A549 (cell line): ENCODE measurements at regions not wholly inside any gene's neighbourhood (a gene's known extent, or its start where the extent isn't known, plus 50 kb on each side); places are given as distances from the start of the nearest gene placed in this dataset.
A peak's percentile ranks its signal among the peaks of the same experiment; 100 is the strongest.

Experiments used
- ATAC-seq, 2 experiments: fragments of 200-7000 bp in 1 of 2; fragments of >200 bp in 1 of 2; cut with Nextera tagmentation in 1 of 2; cut with Tn5 transposase in 1 of 2; 3 replicates each; pipeline versions ENCODE4 v1.8.0 to v1.9.1; 2018 to 2020; ENCODE audit warnings: mild to moderate bottlenecking in 1 of 2, moderate library complexity in 1 of 2
- CTCF ChIA-PET: fragments of 300-600 bp; sonication (Branson Sonifier 250); formaldehyde crosslinking; extraction: SDS; loops from one replicate; lab custom pipeline; 2021; ENCODE audit warnings: antibody characterized with exemption, inconsistent platforms; lab: Yijun Ruan, JAX
- POLR2A ChIA-PET: fragments of 350-600 bp; formaldehyde crosslinking; extraction: SDS; loops from one replicate; lab custom pipeline; 2021; ENCODE audit warnings: antibody characterized with exemption, inconsistent platforms; lab: Yijun Ruan, JAX
- DNase-seq, 2 experiments: peaks; one replicate each; pipeline versions ENCODE4 v3.0.0 to v3.0.0-alpha.2; 2011 to 2016; ENCODE audit warnings: low read depth in 1 of 2, low spot score in 1 of 2
- FAIRE-seq: peaks from 2 replicates; lab custom pipeline; 2011; peaks lifted over from hg19 to GRCh38; lab: Jason Lieb, UNC
- H3K27ac ChIP-seq, 2 experiments: fragments of >200 bp; sonication (Bioruptor Twin); formaldehyde crosslinking; 3 replicates each; pipeline ENCODE4 v1.5.1; 2016 to 2017
- H3K4me1 ChIP-seq: fragments of >200 bp; sonication (Bioruptor Twin); formaldehyde crosslinking; 3 replicates; pipeline ENCODE4 v1.6.1; 2016
- H3K4me2 ChIP-seq: fragments of >200 bp; sonication (Bioruptor Twin); formaldehyde crosslinking; 3 replicates; pipeline ENCODE4 v1.6.1; 2016
- H3K4me3 ChIP-seq: fragments of >200 bp; sonication (Bioruptor Twin); formaldehyde crosslinking; 3 replicates; pipeline ENCODE4 v1.5.1; 2016
- H3K9me3 ChIP-seq: fragments of >200 bp; sonication (Bioruptor Twin); formaldehyde crosslinking; 3 replicates; pipeline ENCODE4 v1.6.1; 2016
- CBX8 ChIP-seq: fragments of 200-600 bp; sonication (generic); IDR thresholded peaks from 2 replicates; pipeline ENCODE4 v1.6.1; 2016
- CEBPB ChIP-seq, 2 experiments: fragments of >200 bp in 1 of 2; sonication (Bioruptor Twin) in 1 of 2; formaldehyde crosslinking in 1 of 2; IDR thresholded peaks; 2 replicates each; pipeline ENCODE4 v1.6.1; 2012 to 2016
- CHD2 ChIP-seq: fragments of 150-350 bp; IDR thresholded peaks from 2 replicates; pipeline ENCODE4 v1.6.1; 2014; ENCODE audit warnings: low read length; ENCODE audit not compliant: partially characterized antibody
- CHD4 ChIP-seq: fragments of 200-600 bp; sonication (generic); IDR thresholded peaks from 2 replicates; pipeline ENCODE4 v1.6.1; 2016; ENCODE audit warnings: antibody characterized with exemption, mild to moderate bottlenecking, borderline replicate concordance
- EHF ChIP-seq: fragments of 250-450 bp; sonication (Bioruptor Pico); IDR thresholded peaks from 2 replicates; pipeline ENCODE4 v1.5.0; 2020; ENCODE audit warnings: mild to moderate bottlenecking
- HOXB13 ChIP-seq: fragments of 250-450 bp; sonication (Bioruptor Pico); IDR thresholded peaks from 2 replicates; pipeline ENCODE4 v1.5.0; 2020; ENCODE audit warnings: low read depth, mild to moderate bottlenecking, moderate library complexity
- HOXB5 ChIP-seq: fragments of 250-450 bp; sonication (Bioruptor Pico); IDR thresholded peaks from 2 replicates; pipeline ENCODE4 v1.5.0; 2020; ENCODE audit warnings: mild to moderate bottlenecking, moderate library complexity
- KDM5A ChIP-seq: fragments of 200-600 bp; sonication (generic); IDR thresholded peaks from 2 replicates; pipeline ENCODE4 v1.6.1; 2016; ENCODE audit warnings: antibody characterized with exemption, mild to moderate bottlenecking
- MAZ ChIP-seq: fragments of 150-350 bp; IDR thresholded peaks from 2 replicates; pipeline ENCODE4 v1.6.1; 2014; ENCODE audit warnings: antibody characterized with exemption, low read depth, low read length, borderline replicate concordance
- NR3C1 ChIP-seq: fragments of >200 bp; sonication (Bioruptor Twin); formaldehyde crosslinking; IDR thresholded peaks from 3 replicates; pipeline ENCODE4 v1.6.1; 2017
- PHF8 ChIP-seq: fragments of 200-600 bp; sonication (generic); IDR thresholded peaks from 2 replicates; pipeline ENCODE4 v1.6.1; 2016; ENCODE audit warnings: low read depth, mild to moderate bottlenecking, antibody characterized with exemption, moderate library complexity, borderline replicate concordance
- POLR2AphosphoS2 ChIP-seq: conservative IDR thresholded peaks from 2 replicates; pipeline ENCODE4 v1.6.1; 2012; ENCODE audit warnings: low read length, improper control_type of control experiment, inconsistent platforms
- TFCP2L1 ChIP-seq: fragments of 250-450 bp; sonication (Bioruptor Pico); IDR thresholded peaks from 2 replicates; pipeline ENCODE4 v1.5.0; 2021; ENCODE audit warnings: mild to moderate bottlenecking
- TP53 ChIP-seq: fragments of 250-450 bp; sonication (Bioruptor Pico); IDR thresholded peaks from 2 replicates; pipeline ENCODE4 v1.5.0; 2021; ENCODE audit warnings: mild to moderate bottlenecking, moderate library complexity
- ZFP36 ChIP-seq: fragments of 450-650 bp; IDR thresholded peaks from 2 replicates; pipeline ENCODE4 v1.6.1; 2014; ENCODE audit warnings: borderline replicate concordance; ENCODE audit not compliant: partially characterized antibody
- WGBS: methylation state at CpG from one replicate; pipeline ENCODE4 v1.1.6; 2017; ENCODE audit errors: missing lambda C conversion rate; 5-methylcytosine and 5-hydroxymethylcytosine counted together
- TF ChIP-seq, protein P1 (sequence below): fragments of 200-600 bp; sonication (generic); IDR thresholded peaks from 2 replicates; pipeline ENCODE4 v1.6.1; 2016; ENCODE audit warnings: antibody characterized with exemption, mild to moderate bottlenecking, moderate library complexity
- TF ChIP-seq, protein P2 (sequence below): fragments of 150-350 bp; IDR thresholded peaks from 2 replicates; pipeline ENCODE4 v1.6.1; 2014; ENCODE audit warnings: low read depth, mild to moderate bottlenecking, low read length
- TF ChIP-seq, protein P3 (sequence below): fragments of >200 bp; sonication (Bioruptor Twin); formaldehyde crosslinking; IDR thresholded peaks from 2 replicates; pipeline ENCODE4 v1.6.1; 2016
- TF ChIP-seq, protein P4 (sequence below): IDR thresholded peaks from 2 replicates; pipeline ENCODE4 v1.6.1; 2012; ENCODE audit warnings: low read depth, borderline replicate concordance
- TF ChIP-seq, protein P5 (sequence below): fragments of 250-450 bp; sonication (Bioruptor Pico); IDR thresholded peaks from 2 replicates; pipeline ENCODE4 v1.5.0; 2021; ENCODE audit warnings: mild to moderate bottlenecking, moderate library complexity, borderline replicate concordance

DNA sequence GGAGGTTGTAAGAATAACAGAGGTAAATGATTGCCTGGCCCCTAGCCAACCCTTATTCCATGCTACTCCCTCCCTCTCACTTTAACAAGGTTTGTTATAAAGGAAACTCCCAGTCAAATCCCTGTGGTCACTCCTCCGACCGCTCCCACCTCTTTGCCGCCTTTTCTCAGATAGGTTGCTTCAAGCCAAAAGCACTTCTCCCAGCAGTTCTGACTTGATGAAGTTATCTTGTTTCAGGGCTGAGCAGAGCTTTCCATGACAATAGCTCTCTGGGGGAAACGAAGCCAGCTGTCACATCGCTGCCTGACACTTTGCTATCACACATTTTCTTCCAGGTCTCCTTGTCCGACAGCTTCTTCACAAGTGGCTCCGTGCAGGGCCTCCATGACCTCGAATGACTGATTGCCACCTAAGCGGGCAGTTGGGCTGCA is 278.6 kb downstream of the HAPSTR1 start:
- ATAC-seq (no peak), DNase-seq (no peak), FAIRE-seq (no peak)
- CTCF ChIA-PET = no interaction called here
- no peaks in the 10 kb centered on the region for H3K9me3 ChIP-seq
- no peaks in the 10 kb centered on the region for H3K4me1 ChIP-seq
- no peak overlapping the region for H3K27ac ChIP-seq
- no peak overlapping the region for H3K4me2 ChIP-seq
- TF ChIP-seq TP53 = no peak
- POLR2A ChIA-PET = no interaction called here
- 43% methylated on average over 9 of the region's 9 CpGs for WGBS
- H3K4me3 ChIP-seq = no peak overlapping the region

DNA sequence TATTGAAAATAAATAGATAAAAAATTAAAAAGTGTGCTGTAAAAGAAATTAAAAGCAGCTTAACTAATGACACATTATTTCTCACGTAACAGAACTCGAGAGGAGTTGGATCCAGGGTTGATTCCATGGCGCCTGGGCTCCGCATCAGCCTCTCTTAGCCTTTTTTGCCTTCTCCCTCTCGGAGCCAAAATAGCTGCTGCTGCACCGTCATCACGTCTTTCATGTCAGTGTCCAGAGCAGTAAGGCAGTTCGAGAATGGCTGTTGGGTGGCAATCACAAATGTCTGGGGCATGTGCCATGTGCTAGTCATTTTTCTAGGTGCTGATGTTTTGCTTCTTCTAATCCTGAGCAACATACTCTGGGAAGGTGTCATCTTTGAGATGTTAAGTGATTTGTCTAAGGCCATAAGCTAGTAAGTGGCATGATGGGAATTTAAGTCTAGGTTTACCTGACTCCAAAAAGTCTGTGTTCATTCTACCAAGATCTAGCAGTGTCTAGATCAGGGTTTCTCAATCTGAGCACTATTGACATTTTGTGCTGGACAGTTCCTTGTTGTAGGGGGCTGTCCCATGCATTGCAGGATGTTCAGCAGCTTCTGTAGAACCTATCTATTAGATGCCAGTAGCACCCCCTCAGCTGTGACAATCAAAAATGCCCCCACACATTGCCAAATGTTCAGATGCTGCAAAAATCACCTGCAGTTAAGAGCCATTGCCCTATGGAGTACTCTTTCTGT is 280.4 kb downstream of the HAPSTR1 start:
- Histone ChIP-seq H3K9me3 (no peaks in the 10 kb centered on the region), H3K4me3 (no peak overlapping the region), H3K4me1 (no peaks in the 10 kb centered on the region), H3K4me2 (no peak overlapping the region)
- 2% methylated on average over 8 of the region's 8 CpGs for WGBS
- ATAC-seq (no peak), FAIRE-seq (no peak), DNase-seq (no peak)
- ChIA-PET POLR2A (no interaction called here), CTCF (no interaction called here)
- no peak for TF ChIP-seq EHF (CRISPR knock-in tag)
- TF ChIP-seq, protein P1, sequence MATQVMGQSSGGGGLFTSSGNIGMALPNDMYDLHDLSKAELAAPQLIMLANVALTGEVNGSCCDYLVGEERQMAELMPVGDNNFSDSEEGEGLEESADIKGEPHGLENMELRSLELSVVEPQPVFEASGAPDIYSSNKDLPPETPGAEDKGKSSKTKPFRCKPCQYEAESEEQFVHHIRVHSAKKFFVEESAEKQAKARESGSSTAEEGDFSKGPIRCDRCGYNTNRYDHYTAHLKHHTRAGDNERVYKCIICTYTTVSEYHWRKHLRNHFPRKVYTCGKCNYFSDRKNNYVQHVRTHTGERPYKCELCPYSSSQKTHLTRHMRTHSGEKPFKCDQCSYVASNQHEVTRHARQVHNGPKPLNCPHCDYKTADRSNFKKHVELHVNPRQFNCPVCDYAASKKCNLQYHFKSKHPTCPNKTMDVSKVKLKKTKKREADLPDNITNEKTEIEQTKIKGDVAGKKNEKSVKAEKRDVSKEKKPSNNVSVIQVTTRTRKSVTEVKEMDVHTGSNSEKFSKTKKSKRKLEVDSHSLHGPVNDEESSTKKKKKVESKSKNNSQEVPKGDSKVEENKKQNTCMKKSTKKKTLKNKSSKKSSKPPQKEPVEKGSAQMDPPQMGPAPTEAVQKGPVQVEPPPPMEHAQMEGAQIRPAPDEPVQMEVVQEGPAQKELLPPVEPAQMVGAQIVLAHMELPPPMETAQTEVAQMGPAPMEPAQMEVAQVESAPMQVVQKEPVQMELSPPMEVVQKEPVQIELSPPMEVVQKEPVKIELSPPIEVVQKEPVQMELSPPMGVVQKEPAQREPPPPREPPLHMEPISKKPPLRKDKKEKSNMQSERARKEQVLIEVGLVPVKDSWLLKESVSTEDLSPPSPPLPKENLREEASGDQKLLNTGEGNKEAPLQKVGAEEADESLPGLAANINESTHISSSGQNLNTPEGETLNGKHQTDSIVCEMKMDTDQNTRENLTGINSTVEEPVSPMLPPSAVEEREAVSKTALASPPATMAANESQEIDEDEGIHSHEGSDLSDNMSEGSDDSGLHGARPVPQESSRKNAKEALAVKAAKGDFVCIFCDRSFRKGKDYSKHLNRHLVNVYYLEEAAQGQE = peak; percentile 28; the same call in 1 of the 2 replicates
- TF ChIP-seq, all 56 proteins: peak for 1
- H3K27ac ChIP-seq = no peak overlapping the region

DNA sequence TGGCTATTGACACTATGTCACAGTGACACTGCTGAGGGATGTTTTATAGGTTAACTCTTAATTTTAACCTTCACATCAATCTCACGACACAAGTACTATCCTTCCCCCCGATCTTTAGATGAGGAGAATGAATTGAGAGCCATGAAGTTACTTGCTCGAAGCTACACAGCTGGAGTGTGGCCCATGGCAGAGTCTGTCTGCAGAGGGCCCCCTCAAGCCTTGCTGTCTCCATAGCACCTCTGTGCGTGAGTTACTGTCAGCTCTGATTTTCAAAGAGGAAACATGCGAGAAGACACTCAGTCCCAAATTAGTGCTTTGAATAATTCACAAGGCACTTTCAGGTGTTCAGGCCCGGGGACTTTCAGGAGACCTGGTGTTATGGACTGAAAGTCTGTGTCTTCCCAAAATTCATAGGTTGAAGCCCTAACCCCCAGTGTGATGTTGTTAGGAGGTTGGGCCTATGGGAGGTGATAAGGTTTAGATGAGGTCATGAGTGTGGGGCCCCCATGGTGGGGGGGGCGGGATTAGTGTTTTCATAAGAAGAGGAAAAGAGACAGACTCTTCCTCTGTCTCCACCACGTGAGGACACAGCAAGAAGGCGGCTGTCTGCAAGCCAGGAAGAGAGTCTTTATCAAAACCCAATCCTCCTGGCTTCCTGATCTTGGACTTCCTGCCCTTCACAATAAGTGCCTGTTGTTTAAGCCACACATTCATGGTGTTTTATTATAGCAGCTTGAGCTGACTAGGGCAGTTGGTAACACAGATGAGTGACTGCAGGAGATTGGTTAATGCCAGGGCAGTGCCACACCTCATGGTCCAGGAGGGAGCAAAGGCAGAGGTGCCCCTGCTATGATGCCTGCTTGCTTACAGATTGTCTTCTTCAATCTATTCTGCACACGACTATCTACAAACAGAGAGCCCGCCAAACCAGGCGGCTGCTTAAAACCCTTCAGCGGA is 281.8 kb downstream of the HAPSTR1 start:
- WGBS = 24% methylated on average over 13 of the region's 13 CpGs
- Histone ChIP-seq H3K4me1 (no peaks in the 10 kb centered on the region), H3K27ac (no peak overlapping the region), H3K4me3 (no peak overlapping the region), H3K9me3 (no peaks in the 10 kb centered on the region), H3K4me2 (no peak overlapping the region)
- FAIRE-seq = no peak
- no peak for DNase-seq
- ChIA-PET CTCF (no interaction called here), POLR2A (no interaction called here)
- TF ChIP-seq HOXB13 (CRISPR knock-in tag) (no peak), CHD2 (no peak), MAZ (no peak), TFCP2L1 (CRISPR knock-in tag) (no peak), POLR2AphosphoS2 (no peak), HOXB5 (CRISPR knock-in tag) (no peak), ZFP36 (no peak), PHF8 (no peak), CHD4 (no peak), KDM5A (no peak), NR3C1 (no peak), CBX8 (no peak), CEBPB (IDR thresholded peaks at IDR 0.05) (no peak)
- TF ChIP-seq, protein P2, sequence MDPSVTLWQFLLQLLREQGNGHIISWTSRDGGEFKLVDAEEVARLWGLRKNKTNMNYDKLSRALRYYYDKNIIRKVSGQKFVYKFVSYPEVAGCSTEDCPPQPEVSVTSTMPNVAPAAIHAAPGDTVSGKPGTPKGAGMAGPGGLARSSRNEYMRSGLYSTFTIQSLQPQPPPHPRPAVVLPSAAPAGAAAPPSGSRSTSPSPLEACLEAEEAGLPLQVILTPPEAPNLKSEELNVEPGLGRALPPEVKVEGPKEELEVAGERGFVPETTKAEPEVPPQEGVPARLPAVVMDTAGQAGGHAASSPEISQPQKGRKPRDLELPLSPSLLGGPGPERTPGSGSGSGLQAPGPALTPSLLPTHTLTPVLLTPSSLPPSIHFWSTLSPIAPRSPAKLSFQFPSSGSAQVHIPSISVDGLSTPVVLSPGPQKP = no peak
- TF ChIP-seq, protein P3, sequence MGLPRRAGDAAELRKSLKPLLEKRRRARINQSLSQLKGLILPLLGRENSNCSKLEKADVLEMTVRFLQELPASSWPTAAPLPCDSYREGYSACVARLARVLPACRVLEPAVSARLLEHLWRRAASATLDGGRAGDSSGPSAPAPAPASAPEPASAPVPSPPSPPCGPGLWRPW = no peak
- TF ChIP-seq, protein P4, sequence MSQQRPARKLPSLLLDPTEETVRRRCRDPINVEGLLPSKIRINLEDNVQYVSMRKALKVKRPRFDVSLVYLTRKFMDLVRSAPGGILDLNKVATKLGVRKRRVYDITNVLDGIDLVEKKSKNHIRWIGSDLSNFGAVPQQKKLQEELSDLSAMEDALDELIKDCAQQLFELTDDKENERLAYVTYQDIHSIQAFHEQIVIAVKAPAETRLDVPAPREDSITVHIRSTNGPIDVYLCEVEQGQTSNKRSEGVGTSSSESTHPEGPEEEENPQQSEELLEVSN = no peak
- TF ChIP-seq, protein P5, sequence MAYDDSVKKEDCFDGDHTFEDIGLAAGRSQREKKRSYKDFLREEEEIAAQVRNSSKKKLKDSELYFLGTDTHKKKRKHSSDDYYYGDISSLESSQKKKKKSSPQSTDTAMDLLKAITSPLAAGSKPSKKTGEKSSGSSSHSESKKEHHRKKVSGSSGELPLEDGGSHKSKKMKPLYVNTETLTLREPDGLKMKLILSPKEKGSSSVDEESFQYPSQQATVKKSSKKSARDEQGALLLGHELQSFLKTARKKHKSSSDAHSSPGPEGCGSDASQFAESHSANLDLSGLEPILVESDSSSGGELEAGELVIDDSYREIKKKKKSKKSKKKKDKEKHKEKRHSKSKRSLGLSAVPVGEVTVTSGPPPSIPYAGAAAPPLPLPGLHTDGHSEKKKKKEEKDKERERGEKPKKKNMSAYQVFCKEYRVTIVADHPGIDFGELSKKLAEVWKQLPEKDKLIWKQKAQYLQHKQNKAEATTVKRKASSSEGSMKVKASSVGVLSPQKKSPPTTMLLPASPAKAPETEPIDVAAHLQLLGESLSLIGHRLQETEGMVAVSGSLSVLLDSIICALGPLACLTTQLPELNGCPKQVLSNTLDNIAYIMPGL = no peak
- ATAC-seq = peak in 1 of 2 experiments; percentile 19; a peak in 1 of 6 replicates
